Epidermal melanocyte (primary cell): ENCODE measurements at regions not wholly inside any gene's neighbourhood (a gene's known extent, or its start where the extent isn't known, plus 50 kb on each side); places are given as distances from the start of the nearest gene placed in this dataset.

Experiments used
- DNase-seq: peaks from one replicate; pipeline ENCODE4 v3.0.0; 2011; ENCODE audit warnings: low spot score; ENCODE audit not compliant: insufficient read length

DNA sequence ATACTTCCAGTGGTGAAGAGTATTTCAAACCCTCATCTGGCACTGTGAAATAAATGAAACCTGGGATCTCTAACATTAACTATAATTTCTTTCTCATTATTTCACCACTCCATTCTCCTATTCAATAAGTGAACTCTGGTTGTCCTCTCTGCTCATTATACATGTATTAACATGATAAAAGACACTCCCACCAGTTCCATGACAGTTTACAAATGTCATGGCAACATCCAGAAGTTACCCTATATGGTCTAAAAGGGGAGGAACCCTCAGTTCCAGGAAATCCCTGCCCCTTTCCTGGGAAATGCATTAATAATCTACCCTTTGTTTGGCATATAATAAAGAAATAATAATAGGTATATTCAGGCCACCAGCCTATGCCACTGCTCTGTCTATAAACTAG is 62.7 kb upstream of the BRINP3 start:
- DNase-seq: no peak

GRCh38 chr1:190551638-190552037 is 74.0 kb upstream of the BRINP3 start:
- DNase-seq: no peak

DNA sequence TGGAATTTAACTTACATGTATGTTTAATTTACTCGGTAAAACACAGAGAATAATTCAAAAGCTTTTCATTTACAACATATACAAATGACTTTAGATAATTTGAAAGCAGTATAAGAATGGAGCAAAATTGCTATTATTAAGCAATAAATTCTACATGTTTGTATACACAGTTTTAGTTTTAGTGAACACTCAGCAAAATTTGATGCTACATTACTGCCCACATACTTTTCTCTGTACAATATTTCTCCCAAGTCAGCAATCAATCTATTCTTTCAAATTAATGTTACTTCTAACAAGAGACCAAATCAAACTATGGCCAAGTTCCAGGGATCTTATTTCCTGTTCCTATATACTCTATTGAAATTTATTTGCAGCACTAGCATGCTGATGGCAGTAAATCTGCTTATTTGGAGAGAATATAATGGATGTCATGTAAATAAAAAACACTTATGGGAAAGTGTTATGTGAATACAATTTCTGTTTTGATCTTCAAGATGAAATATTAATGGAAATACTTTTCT is 82.6 kb upstream of the BRINP3 start:
- no peak for DNase-seq

DNA sequence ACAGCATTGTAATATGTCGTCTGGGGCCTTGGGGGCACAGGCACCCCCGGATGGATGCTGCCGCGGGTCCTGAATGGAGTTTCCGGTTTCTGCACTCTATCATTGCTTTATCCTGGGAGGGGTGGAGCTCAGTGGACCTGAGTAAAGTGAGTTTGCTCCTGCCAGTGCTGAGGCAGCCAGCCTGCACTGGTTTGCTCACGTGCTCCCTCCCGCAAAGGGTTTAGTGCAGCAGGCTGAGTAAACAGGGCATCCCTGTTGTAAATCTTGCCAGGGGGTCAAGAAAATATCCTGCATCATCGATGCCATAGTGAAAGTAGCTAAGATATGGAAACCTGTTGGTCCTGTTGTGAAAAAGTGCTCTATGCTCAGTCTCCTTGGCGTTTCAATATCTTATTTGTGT is 85.6 kb upstream of the BRINP3 start:
- no peak for DNase-seq

DNA sequence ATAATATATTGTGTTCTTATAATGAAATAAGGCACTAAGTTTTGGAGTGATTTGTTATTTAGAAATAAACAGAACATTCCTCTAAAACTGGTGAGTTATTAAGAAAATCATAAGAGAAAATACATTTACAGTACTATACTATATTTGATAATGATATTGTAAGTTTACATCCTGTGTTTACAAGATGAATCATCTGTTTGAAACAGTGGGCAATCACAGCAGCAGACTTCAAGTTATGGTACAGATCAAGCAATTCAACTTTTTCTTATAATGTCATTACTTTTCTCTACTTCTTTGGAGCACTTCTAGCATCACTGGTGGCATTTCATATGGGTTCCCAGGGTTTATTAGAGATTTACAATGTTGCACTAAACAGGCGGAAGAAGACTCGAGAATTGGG is 86.5 kb upstream of the BRINP3 start:
- DNase-seq: no peak

GRCh38 chr1:190578017-190578416 is 100.4 kb upstream of the BRINP3 start:
- no peak for DNase-seq

DNA sequence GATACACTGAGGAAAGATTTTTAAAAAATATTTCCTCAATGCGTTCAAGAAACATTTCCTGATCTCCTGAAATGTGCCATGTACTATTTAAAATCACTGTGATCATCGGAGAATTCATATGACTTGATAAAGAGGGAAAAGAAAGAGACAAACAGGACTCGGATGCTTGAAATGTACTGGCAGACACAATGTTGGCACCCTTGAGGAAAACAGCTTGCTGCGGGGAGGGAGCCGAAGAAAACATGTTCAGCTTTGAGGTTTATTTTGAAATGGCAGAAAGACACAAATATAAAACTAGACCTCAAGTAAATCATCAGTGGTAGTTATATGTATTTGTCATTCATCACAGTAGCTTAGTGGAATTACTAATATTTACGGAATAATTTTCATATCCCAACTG is 100.9 kb upstream of the BRINP3 start:
- DNase-seq: no peak

GRCh38 chr1:190579552-190580193 is 102.0 kb upstream of the BRINP3 start:
- DNase-seq: no peak

GRCh38 chr1:190583862-190584261 is 106.2 kb upstream of the BRINP3 start:
- no peak for DNase-seq

GRCh38 chr1:190588424-190588823 is 110.8 kb upstream of the BRINP3 start:
- DNase-seq: no peak

DNA sequence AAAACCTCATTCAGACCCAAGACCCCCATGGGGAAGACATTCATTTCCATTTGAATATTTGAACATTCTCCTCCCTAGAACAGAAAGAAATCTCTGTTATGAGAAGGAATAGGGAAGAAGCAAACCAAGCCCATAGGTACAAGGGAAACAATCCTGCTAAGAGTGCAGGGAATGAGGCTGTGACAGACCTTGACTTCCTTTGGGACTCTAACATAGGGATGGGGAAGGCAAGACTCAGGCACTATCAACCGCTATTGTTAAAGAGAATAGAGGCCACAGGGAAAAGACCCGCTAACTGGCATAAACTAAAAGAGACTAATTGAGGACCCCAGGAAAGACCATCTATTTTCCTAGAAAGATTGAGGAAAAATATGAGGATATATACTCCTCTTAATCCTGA is 117.8 kb upstream of the BRINP3 start:
- DNase-seq: no peak

GRCh38 chr1:190597294-190597693 is 119.6 kb upstream of the BRINP3 start:
- no peak for DNase-seq

GRCh38 chr1:190599670-190600069 is 122.0 kb upstream of the BRINP3 start:
- DNase-seq: no peak

DNA sequence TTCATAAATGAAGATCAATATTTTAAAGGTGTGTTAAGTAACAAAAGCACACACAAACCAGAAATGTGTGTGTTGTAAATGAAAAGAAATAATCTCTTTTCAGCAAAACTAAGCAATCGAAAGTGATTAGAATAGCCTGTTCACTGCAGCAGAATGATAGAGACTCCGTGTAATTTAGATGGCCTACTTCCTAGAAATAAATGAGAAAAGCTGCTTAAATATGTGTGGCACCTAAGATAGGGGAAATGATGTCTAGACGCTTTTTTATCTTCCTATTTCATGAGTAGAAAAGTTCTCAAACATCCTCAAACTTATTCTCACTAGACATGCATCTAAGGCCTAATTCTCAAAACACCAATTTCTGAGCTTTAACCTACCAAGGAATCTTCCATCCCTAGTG is 124.7 kb upstream of the BRINP3 start:
- no peak for DNase-seq

DNA sequence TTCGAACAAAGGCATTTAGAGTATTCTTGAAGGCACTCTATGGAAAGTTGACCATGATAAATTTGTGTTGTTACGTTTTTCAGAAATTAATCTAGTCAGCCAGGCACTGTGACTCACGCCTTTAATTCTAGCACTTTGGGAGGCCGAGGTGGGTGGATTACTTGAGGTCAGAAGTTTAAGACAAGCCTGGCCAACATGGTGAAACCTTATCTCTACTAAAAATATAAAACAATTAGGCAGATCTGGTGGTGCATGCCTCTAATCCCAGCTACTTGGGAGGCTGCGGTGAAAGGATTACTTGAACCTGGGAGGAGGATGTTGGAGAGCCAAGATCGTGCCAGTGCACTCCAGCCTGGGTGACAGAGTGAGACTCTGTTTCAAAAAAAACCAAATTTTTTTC is 130.6 kb upstream of the BRINP3 start:
- no peak for DNase-seq

GRCh38 chr1:190615818-190616217 is 138.2 kb upstream of the BRINP3 start:
- no peak for DNase-seq

DNA sequence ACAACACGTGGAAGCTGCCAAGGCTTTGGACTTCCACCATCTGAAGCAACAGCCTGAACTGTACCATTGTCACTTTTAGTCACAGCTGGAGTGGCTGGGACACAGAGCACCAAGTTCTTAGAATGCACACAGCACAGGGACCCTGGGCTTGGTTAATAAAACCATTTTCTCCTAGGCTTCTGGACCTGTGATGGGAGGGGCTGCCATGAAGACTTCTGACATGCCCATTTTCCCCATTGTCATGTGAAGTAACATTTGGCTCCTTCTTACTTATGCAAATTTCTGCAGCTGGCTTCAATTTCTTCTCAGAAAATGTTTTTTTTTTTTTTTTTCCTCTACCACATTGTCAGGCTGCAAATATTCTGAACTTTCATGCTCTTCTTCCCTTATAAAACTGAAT is 138.6 kb upstream of the BRINP3 start:
- DNase-seq: no peak

GRCh38 chr1:190619724-190620123 is 142.1 kb upstream of the BRINP3 start:
- no peak for DNase-seq

GRCh38 chr1:190633488-190633887 is 155.8 kb upstream of the BRINP3 start:
- DNase-seq: no peak

- no peak for DNase-seq
These were observed 156.5 kb upstream of the BRINP3 start for GRCh38 chr1:190634134-190634533.

DNA sequence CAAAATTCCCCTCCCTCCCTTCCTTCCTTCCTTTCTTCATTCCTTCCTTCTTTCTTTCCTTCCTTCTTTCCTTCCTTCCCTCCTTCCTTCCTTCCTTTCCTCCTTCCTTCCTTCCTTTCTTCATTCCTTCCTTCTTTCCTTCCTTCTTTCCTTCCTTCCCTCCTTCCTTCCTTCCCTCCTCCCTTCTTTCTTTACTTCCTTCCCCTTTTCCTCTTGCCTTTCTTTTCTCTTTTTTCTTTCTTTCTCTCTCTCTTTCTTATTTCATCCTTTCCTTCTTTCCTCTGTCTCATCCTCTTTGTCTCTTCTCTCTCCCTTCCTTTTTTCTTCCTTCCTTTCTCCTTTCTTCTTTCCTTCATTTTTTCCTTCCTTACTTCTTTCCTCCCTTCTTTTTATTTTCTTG is 171.9 kb upstream of the BRINP3 start:
- no peak for DNase-seq

DNA sequence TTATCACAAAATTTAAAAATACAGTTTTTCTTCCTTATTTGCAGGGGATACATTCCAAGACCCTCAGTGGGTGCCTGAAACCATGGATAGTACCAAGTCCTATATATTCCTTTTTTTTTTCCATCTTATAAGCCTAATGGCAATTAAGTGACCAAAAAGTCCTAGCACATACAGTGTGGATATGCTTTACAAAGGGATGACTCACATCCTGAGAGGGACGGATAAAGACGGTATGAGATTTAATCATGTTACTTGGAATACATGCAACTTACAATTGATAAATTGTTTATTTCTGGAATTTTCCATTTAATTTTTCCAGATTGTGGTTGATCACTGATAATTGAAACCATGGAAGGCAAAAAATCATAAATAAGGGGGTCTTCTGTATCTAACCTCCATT is 181.2 kb upstream of the BRINP3 start:
- no peak for DNase-seq

DNA sequence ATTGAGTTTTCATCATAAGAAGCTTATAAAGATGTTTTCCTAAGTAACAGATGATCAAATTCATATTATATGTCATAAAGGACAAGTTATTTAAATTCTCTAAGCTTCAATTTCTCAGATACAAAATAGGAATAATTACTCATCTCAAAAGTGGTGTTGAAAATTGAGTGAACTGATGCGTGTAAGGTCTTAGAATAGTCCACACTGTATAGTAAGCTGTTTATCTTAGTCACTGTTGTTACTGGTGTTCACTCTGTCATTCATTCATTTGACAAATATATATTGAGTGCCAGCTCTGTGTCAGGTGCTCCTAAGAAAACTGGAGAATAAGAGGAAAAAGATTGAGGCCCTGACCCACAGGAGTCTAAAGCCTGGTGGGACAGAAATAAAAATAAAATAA is 186.3 kb upstream of the BRINP3 start:
- no peak for DNase-seq

DNA sequence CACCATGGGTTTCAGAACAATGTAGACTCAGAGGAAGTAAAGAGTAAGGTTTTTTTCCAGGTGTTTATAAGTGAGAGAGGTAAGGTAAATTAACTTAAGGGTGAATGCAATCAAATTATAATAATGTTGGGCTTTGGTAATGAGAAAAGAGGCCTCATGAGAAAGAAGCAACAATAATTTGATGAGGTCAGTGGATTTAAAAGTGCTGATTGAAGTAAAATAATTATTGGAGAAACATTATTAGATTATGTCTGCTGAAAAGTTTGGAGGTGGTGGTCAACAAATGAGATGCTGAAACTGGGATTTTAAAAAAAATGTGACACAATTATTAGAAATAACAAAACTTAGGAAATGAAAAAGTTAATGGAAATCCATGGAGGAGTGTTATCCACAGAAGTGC is 187.4 kb upstream of the BRINP3 start:
- DNase-seq: no peak
